ENCODE measurements at regions not wholly inside any gene's neighbourhood (a gene's known extent, or its start where the extent isn't known, plus 50 kb on each side); places are given as distances from the start of the nearest gene placed in this dataset.
A peak's percentile ranks its signal among the peaks of the same experiment; 100 is the strongest.

DNA sequence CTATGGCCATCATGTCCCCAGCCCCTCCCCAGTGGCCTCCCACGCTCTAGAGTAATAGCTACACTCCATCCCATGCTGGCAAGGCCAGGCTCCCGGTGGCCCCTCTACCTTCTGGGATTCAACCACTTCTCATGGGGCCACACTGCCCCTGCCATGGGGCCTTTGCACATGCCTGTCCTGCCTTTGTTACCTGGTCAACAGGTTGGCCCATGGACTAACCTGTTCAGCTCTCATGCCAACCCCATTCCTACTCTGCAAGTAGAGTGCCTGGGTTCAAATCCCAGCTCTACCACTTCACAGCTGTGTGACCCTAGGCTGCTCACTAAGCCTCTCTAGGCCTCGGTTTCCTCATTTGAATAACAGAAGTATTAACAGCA lies 98.5 kb downstream of the RFLNA start:
- CTCF ChIA-PET: interaction anchor here (0.6 kb wide), 1 partner anchor 342 kb away, joined by 3 read pairs; no protein-coding TSS in a partner anchor
- Mint-ChIP-seq H3K9me3 (ENCODE audit: low read depth, unreplicated experiment) (no peaks in the 10 kb centered on the region), H3K27ac (ENCODE audit: unreplicated experiment) (peak overlapping the region; percentile 77), H3K27me3 (ENCODE audit: unreplicated experiment) (no peaks in the 10 kb centered on the region), H3K36me3 (ENCODE audit: insufficient read depth, unreplicated experiment) (peaks cover 88% of the 10 kb centered on the region), H3K4me3 (ENCODE audit: low read depth, unreplicated experiment) (no peak overlapping the region), H3K4me1 (ENCODE audit: low read depth, unreplicated experiment) (peaks cover 56% of the 10 kb centered on the region)
- intact Hi-C loops (cut with micrococcal nuclease; ENCODE audit: unreplicated experiment): loop anchor here (10.0 kb wide), 1 partner anchor 359 kb away; no protein-coding TSS in a partner anchor
- DNase-seq: no peak
- no TSS peak for BruUV-seq (replicated peaks)
- TF ChIP-seq, protein P1, sequence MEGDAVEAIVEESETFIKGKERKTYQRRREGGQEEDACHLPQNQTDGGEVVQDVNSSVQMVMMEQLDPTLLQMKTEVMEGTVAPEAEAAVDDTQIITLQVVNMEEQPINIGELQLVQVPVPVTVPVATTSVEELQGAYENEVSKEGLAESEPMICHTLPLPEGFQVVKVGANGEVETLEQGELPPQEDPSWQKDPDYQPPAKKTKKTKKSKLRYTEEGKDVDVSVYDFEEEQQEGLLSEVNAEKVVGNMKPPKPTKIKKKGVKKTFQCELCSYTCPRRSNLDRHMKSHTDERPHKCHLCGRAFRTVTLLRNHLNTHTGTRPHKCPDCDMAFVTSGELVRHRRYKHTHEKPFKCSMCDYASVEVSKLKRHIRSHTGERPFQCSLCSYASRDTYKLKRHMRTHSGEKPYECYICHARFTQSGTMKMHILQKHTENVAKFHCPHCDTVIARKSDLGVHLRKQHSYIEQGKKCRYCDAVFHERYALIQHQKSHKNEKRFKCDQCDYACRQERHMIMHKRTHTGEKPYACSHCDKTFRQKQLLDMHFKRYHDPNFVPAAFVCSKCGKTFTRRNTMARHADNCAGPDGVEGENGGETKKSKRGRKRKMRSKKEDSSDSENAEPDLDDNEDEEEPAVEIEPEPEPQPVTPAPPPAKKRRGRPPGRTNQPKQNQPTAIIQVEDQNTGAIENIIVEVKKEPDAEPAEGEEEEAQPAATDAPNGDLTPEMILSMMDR (IDR thresholded peaks at IDR 0.05; ENCODE audit: unreplicated experiment): no peak

DNA sequence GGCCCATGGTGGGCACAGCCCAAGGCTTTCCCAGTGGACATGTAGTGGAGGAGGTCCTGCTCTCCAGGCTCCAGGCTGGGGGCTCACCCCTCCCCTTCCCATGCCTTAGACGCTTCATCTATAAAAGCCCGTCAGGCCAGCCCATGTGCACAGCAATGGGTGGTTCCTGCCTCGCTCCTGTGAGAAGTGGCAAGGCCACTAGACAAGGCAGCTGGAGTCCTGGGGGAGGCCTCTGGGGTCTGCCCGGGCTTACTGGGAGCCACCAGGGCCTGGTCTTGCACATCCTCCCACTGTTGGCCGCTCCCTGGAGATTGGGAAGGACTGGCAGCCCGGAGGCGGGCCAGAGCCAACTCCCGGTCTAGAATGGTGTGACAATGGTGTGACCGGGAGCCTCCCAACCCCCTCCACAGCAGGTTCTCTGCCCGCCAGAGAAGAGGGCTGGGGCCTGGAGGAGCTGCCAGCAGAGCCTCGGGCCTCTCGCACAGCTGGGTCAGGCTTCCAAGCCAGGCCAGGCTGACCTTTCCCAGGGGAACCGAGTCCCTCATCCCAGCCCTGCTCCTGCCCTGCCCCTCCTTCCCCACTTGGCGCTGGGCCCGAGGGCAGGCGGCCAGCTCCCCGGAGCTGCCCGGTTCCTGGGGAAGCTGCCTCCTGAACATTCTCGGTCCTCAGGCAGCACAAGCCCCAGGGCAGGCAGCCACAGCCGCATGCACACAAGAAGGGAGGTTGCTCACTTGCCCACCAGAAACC lies 97.9 kb downstream of the RFLNA start:
- Mint-ChIP-seq H3K4me1 (ENCODE audit: low read depth, unreplicated experiment) (peaks cover 55% of the 10 kb centered on the region), H3K4me3 (ENCODE audit: low read depth, unreplicated experiment) (no peak overlapping the region), H3K36me3 (ENCODE audit: insufficient read depth, unreplicated experiment) (peaks cover 89% of the 10 kb centered on the region), H3K9me3 (ENCODE audit: low read depth, unreplicated experiment) (no peaks in the 10 kb centered on the region), H3K27me3 (ENCODE audit: unreplicated experiment) (no peaks in the 10 kb centered on the region), H3K27ac (ENCODE audit: unreplicated experiment) (peak overlapping the region; percentile 77)
- TF ChIP-seq, protein P1 (IDR thresholded peaks at IDR 0.05; ENCODE audit: unreplicated experiment): no peak
- CTCF ChIA-PET: interaction anchor here (0.6 kb wide), 1 partner anchor 684 kb away, joined by 4 read pairs; no protein-coding TSS in a partner anchor
- BruUV-seq (replicated peaks): no TSS peak
- DNase-seq: peak; percentile 66
- intact Hi-C loops (cut with micrococcal nuclease; ENCODE audit: unreplicated experiment): loop anchor here (10.0 kb wide), 1 partner anchor 358 kb away; no protein-coding TSS in a partner anchor

DNA sequence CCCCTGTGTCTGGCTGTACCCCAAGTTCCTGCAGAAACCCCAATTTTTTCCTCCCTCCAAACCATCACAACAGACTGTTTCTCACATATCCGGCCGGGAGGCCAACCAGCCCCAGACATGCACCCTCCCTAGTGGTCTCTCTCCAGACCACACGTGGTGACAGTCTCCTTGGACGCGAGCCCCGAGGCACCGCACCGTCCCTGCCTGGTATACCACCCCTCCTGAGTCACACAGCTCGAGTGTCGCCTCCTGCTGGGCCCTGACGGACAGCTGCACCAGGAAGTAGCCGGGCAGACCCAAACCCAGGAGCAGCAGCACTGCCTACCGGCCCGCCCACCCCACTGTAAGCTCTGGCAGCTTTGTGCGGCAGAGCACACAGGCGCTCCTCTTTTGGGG lies 97.4 kb downstream of the RFLNA start:
- Mint-ChIP-seq H3K9me3 (ENCODE audit: low read depth, unreplicated experiment) (no peaks in the 10 kb centered on the region), H3K4me3 (ENCODE audit: low read depth, unreplicated experiment) (no peak overlapping the region), H3K27me3 (ENCODE audit: unreplicated experiment) (no peaks in the 10 kb centered on the region), H3K27ac (ENCODE audit: unreplicated experiment) (no peak overlapping the region), H3K4me1 (ENCODE audit: low read depth, unreplicated experiment) (peaks cover 49% of the 10 kb centered on the region), H3K36me3 (ENCODE audit: insufficient read depth, unreplicated experiment) (peaks cover 87% of the 10 kb centered on the region)
- CTCF ChIA-PET: no interaction called here
- no peak for DNase-seq
- no TSS peak for BruUV-seq (replicated peaks)
- TF ChIP-seq, protein P1 (IDR thresholded peaks at IDR 0.05; ENCODE audit: unreplicated experiment): no peak
- intact Hi-C loops (cut with micrococcal nuclease; ENCODE audit: unreplicated experiment): loop anchor here (10.0 kb wide), 1 partner anchor 357 kb away; no protein-coding TSS in a partner anchor

DNA sequence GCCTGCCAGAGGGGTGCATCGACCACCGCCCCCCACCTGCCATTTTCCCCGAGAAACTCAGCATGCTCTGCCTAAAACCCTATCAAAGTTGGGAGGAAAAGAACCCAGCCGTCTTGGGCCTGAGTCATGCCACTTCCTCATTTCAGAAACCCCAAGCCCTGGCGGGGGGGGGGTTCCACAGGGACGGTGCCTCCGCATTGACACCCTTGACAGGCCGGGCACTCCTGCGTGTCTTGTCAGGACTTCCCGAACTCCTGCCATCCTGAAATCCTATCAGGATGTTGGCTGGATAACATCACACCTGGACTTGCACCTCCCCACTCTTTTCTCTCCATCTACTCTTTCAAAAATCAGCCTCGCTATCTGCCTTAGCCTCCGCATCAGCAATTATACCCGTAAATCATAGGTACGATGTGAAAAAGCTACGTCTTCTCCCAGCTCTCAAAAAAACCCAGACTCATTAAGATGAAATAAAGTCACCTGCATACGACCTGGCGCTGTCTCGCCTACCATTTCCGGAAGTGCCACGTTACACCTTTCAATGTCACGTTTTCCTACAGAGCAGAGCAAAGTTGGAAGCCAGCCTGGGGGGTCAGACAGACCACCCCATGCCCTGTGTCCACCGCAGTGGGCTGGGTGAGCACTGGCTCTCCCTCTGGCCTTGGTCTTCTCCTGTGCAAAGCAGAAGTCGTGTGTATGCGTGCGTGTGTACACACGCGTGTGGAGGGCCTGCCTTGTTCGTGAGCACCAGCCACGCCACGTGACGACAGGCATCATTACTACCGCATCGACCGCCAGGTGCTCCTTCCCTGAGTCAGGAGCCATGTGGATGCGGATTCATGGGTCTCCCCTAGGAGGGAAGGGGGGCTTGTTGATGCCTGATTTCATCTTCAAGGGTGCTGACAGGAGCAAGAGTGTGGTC lies 96.7 kb downstream of the RFLNA start:
- Mint-ChIP-seq H3K36me3 (ENCODE audit: insufficient read depth, unreplicated experiment) (peaks cover 81% of the 10 kb centered on the region), H3K4me1 (ENCODE audit: low read depth, unreplicated experiment) (peaks cover 43% of the 10 kb centered on the region), H3K27me3 (ENCODE audit: unreplicated experiment) (no peaks in the 10 kb centered on the region), H3K4me3 (ENCODE audit: low read depth, unreplicated experiment) (peak overlapping the region; percentile 8), H3K27ac (ENCODE audit: unreplicated experiment) (peak overlapping the region; percentile 67), H3K9me3 (ENCODE audit: low read depth, unreplicated experiment) (no peaks in the 10 kb centered on the region)
- CTCF ChIA-PET: interaction anchor here (1.1 kb wide), 1 partner anchor 31 kb away, joined by 7 read pairs; no protein-coding TSS in a partner anchor
- intact Hi-C loops (cut with micrococcal nuclease; ENCODE audit: unreplicated experiment): loop anchor here (10.0 kb wide), 1 partner anchor 357 kb away; no protein-coding TSS in a partner anchor
- BruUV-seq (replicated peaks): no TSS peak
- TF ChIP-seq, protein P1 (IDR thresholded peaks at IDR 0.05; ENCODE audit: unreplicated experiment): no peak
- peak; percentile 39 for DNase-seq
